ENCODE measurements at regions not wholly inside any gene's neighbourhood (a gene's known extent, or its start where the extent isn't known, plus 50 kb on each side); places are given as distances from the start of the nearest gene placed in this dataset.
"Not testable (repeated sequence)": the region's sequence is repeated elsewhere in the genome, so short reads cannot be mapped to it uniquely, and the experiment has no call there.

DNA sequence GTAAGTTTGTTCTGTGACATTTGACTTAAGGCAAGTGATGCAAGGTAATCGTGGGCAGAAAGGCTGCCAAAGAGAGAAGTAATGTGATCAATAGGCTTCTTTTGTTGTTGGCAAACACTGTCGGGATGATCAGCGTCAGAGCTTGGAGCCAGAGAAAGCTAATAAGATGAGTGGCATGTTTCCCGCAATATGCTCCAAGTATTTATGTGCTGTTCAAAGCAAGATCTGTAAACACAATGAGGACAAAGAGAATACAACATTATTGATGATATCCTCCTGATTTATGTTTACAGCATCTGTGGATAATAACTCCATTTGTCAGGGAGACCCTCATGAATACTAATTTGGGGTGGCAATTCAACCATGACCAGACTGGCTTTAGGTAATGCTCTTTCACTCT, 603.3 kb downstream of the TDRD15 start:
- ATAC-seq: no peak

DNA sequence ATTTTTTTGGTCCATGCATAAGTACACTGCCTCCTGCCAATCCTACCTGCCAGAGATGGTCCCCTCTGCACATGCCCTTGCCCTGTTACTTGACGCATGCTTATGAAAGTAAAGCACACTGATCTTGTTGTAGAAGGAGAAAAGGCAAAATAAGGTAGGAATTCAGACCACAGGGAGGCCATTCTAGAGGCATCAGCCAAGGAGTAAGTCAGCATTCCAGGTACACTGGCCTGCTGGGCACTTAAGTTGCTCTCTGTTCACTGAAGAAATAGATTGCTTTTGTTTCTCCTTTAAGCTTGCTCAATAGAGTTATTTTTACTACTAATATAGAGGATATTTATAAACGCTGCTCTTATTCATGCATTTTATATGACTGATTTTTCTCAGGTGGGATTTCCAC, 604.4 kb downstream of the TDRD15 start:
- no peak for ATAC-seq

DNA sequence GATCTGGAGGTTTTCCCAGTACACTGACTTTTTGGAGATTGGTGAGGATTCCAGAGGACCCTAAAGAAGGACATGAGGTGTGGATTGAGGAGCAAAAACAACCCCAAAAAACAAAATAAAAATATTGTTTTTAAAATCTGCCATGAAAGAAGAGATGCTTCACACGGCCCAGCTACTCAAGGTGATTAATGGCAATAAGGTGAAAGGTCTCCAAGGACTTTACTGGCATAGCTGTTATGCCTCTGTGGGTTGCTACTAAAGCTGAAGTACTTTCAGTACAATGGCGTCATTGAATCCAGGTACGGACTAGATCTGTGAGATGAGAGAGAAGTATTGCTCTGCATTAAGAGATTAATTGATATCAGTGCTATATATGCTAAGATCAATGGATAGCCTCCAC, 606.4 kb downstream of the TDRD15 start:
- no peak for ATAC-seq

DNA sequence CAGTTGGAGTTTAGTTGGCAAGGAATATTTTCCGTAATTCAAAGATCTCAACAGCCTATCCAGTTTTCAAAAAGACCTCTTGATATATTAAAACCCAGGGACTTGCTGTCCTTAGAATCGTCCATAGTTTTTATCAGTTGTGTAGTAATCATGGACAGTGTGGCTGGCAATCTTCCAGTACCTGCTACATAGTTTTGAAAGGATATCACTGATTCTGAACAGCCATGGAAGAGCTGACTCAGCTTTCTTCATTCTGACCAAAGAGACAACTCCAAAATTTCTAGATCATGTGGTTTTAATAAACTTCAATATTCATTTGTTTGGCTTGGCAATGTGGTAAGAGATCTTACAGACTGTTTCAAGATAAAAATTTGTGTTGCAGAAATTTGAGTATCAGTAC, 616.7 kb downstream of the TDRD15 start:
- no peak for ATAC-seq

DNA sequence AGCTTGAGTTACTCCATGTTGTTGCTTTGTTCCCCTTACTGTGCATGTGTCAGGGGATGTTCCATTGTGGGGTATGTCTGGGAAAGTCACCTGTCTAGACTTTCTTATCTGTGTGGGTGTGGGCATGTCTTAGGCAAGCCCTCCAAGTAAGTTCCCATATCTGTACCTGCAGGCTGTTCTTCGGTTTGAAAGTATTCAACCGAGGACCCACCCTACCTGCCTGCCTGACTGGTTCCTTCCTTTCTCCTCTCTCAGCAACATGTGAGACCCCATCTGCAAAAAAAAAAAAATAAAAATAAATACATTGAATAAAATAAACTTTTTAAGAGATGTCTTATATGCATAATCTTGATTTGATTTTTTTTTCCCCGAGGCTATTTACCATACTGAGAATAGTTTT, 622.7 kb downstream of the TDRD15 start:
- ATAC-seq: no peak

DNA sequence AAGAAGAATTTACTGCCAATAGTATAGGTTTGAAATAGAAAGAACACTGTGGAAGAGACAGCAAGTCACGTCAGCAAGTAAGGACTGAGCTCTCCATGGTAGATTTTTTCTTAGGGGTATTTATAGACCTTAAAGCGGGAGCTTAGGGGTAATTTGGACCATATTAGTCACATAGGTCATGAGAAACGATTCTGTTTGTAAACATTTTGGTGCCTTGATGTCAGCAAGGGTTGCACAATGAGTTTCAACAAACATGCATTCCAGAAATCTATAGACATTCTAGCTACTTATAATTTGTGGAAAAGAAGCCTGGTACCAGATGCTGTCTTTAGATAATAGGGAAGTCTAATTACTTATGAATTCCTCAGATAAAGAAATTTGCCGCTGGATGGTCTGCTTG, 624.7 kb downstream of the TDRD15 start:
- ATAC-seq: no peak

DNA sequence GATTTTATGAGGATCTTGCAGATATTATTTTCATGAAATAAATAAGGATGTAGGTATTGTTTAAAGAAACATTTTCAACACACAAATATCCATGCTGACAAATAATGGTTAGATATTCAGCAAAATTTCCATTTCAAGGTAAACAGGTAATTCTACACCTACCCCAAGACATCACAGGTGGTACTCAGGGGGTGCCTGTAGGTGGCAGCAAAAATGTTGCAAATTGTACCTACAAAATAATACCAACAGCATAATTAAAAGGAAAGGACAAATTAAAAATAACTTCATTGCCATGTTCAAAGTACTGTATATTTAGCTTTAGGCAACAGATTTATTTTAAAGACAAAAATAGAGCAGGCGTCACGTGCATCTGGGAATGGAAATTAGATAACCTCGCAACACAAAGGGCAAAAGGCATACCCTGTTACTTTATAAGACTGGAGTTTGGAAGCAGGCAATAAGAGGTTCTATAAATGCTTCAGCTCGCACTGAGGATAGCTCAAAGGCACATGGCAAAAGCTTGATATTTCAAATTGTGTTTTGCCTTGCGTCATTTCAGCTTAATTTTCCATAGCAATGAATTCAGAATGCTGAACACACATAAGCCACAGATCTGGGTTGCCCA, 630.5 kb downstream of the TDRD15 start:
- no peak for ATAC-seq

DNA sequence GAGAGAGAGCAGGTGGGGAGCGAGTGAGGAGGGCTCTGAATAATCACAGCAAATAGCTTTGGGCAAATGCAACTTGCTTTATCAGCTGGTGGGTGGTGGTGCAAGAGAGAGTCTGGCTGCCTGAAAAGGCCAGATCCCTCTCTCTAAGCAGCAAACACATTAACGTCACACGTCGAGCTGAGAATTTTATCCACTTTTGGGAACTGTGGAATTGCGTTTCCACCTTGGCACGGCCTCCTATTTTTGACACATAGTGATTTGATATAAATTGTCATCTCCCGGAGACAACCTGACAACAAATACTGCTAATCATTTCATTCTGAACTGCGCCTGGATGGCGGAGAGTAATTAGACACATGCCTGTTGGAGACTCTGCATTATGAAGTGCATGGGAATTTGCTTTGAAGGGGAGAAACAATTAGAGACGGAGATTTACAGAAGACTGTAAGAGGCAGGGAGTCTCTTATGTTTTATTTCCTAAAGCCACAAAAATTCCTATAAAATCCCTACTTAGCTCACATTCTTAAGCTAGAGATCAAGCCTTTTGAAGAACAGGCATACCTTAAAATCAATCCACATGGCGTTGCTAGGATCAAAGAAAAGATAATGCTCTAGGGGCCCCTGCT, 634.1 kb downstream of the TDRD15 start:
- ATAC-seq: no peak

DNA sequence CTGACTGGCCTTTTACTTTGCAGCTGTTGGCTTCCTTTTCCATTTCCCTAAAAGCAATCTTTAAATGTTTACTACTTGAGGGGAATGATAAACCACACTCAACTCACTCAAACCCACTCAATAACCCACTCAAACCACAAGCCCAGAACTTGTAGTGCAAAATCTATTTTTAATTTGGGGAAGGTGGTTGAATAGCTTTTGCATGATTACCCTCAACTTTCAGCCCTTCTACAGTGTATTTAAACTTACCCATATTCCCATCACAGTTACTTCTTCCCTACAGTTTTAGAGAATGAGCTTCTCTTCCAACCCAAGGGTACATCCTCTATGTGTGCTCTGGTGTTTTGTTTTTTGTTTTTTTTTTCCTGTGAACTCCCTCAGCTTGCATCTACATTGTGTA, 636.1 kb downstream of the TDRD15 start:
- ATAC-seq: no peak

DNA sequence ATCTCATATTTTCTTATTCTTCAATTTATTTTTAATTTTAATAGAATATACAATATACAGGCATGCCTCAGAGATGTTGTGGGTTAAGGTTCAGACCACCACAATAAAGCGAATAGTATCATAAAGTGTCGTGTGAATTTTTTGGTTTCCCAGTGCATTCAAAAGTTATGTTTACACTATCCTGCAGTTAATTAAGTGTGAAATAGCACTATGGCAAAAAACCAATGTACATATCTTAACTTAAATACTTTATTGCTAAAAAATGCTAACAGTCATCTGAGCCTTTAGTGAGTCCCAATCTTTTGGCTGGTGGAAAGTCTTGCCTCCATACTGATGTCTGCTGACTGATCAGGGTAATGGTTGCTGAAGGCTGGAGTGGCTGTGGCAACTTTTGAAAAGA, 637.6 kb downstream of the TDRD15 start:
- ATAC-seq: no peak

DNA sequence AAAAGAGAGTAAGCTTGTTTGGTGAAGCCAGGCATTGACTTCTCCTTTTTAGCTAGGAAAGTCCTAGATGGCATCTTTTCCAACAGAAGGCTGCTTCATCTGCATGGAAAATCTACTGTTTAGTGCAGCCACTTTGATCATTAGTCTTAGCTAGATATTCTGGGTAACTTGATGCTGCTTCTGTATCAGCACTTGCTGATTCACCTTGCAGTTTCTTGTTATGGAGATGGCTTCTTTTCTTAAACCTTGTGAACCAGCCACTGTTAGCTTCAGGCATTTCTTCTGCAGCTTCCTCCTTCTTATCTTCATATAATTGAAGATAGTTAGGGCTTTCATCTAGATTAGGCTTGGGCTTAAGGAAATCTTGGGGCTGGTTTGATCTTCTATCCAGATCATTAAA, 639.7 kb downstream of the TDRD15 start:
- no peak for ATAC-seq

DNA sequence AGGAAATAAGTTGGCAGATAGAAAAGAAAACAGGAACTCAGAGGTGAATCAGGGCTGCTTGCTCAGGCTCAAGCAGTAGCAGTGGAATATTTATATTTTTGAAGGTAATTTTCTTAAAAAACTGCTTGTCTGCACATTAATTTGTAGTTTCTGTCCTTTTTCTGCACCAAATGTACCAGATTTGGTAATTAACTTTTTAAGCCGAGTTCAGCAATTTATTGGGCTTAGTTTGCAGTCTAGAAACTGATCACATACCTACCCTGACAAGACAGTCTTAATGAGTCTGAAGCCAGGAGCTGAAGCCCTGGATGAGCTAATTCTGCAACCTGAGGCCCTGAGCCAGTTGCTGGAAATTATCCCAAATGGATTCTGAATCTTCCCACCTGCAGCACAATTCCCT, 647.0 kb downstream of the TDRD15 start:
- no peak for ATAC-seq

DNA sequence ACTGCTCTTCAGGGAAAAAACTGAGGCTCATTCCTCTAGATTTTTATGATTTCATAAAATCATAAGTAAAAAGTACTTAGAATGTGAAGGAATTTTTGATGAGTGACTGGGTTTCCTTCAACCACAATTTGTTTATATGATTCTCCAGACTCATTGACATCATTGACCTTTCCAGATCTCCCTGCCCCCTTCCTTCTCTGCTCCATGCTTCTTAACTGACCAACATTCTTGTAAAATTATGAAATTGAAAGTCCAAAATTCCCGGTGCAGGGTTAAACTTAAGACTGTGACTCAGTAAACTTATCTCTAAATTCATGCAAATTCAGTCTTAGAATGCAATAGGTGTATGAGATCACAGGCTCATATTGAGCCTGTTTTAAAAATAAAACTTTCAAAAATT, 648.9 kb downstream of the TDRD15 start:
- no peak for ATAC-seq

DNA sequence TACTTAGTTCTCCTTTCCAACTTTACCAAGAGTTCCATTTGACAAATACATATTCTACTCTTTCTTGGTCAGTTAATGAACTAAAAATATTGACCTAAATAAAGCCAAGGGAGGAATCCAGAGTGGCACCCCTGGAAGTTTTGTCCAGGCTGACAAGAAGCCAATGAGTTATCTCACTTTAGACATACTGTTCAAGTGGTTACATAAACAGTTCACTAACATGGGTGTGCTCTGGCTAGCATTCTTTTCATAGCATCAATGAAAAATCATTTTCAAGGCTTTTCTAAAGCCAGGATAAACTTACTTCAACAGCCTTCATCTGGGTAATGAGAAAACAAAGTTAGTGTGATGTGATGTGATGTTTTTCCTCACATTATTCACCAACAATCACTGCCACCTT, 649.4 kb downstream of the TDRD15 start:
- ATAC-seq: no peak

DNA sequence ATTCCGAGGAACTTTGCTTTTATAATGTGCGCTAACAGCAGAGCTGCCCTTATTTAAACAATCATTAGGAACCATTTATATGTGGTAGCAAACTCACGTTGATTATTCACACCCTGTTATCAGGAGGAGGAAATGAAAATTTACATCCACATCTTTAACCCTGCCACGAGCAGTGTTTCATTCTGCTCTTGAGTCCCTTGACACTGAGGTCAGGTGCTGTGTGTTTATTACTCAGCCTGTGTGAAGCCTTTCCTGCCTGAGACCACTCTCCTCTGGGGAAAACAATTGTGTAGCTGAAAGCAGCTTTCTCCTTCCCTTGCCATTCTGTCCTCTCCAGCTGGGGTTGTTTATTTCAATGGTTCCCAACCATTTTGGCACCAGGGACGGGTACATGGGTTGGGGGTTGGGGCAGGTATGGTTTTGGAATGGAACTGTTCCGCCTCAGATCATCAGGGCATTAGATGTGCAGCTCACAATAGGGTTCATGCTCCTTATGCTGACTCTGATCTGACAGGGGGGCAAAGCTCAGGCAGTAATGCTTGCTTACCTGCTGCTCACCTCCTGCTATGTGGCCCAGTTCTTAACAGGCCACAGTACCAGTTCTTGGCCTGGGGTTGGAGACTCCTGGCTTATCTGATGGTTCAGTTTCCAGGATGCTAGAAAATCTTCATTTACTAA, 651.1 kb downstream of the TDRD15 start:
- no peak for ATAC-seq

DNA sequence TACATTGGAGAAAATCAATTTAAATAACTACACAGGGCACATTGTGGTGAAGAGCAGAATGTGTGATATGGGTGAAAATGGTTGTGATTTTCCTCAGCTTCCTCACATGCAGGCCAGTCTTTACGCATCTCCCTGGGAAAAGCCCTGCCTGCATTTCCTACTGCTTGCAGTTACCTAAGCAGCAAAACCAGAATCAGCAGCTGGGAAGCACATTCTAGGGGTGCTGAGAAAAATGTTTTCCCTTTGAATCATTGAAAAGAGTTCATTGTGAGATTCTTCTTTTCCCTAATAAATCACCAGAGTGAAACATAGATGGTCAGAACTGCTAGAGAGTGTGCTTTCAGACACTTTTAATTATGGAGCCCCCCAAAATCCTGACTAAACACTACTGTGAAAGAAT, 656.0 kb downstream of the TDRD15 start:
- ATAC-seq: no peak

DNA sequence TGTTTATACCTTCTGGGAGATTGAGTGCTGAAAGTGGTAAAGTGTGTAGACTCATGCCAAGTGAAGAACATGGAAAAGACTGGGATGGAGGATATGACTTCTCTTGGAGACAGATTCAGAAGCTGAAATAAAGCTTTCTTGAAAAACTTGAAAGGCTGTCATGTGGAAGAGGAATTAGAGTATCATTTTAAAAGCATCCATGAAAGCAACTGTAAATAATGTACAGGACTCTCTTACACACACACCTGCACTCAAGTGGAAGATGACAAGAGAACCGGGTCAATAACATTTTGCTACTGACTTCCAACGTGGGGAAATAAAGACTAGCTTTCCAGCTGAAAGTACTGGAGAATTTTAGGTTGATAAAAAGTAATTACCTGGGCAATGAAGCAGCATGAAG, 658.2 kb downstream of the TDRD15 start:
- no peak for ATAC-seq

DNA sequence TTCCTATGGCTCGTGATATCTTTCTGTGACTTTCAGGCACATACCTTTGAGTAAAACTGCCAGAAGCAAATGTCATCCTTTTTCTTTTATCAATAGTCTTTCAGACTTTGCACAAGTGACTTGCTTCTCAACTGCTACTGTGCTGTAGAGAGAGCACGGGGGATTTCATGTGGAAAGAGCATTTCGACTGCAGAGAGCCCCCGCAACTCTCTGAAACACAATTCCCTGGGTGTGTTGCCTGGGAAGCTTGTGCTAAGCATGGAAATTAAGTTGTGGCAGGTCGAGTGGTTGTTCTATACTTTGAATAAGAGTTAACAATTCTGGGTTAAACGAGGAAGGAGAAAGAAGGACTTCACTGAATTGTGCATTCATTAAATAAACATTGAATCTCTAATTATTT, 659.1 kb downstream of the TDRD15 start:
- no peak for ATAC-seq

DNA sequence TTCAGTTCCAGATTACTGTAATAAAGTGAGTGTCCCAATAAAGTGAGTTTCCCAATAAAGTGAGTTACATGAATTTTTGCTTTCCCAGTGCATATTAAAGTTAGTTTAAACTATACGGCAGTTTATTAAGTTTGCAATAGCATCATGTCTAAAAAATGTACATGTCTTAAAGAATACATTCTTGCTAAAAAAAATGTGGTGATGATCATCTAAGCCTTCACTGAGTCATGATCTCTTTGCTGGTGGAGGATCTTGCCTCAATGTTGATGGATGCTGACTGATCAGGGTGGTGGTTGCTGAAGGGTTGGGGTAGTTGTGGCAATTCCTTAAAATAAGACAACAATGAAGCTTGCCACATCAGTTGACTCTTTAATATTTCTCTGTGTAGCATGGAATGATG, 664.2 kb downstream of the TDRD15 start:
- ATAC-seq: no peak

DNA sequence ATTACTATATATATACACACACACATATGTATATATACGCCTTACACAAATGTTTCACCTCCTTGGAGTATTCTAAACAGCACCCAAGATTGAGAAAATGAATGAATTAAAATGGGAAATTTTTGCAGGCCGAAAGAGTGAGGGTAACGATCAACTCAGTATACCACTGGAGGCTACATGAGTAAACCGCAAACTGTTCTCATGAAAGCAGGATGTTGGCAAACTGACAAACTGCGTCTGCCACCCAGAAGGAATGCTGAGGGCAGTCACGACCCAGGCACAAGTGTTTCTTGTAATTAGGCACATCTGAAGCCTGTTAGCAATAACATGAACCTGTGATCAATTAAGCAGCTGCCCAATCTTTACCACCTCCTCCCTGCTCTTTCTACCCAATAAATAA, 666.5 kb downstream of the TDRD15 start:
- not testable (repeated sequence) for ATAC-seq

DNA sequence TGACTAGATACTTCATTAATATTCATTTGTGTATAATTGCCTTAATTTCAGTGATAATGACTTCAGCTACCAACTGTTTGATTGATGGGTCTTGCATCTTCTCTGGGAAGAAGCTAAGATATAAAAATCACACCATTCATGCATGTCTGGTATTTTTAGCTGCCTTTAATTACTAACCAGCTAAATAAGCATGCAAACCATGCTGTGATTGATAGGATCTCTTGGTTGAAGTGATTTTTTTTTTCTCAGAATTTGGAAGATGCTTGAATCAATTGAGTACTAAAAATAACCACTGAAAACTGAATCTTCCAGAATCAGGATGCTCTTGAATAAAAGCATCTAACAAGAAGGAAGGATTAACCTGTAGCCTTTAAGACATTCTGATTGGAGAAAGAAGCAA, 668.8 kb downstream of the TDRD15 start:
- ATAC-seq: no peak

DNA sequence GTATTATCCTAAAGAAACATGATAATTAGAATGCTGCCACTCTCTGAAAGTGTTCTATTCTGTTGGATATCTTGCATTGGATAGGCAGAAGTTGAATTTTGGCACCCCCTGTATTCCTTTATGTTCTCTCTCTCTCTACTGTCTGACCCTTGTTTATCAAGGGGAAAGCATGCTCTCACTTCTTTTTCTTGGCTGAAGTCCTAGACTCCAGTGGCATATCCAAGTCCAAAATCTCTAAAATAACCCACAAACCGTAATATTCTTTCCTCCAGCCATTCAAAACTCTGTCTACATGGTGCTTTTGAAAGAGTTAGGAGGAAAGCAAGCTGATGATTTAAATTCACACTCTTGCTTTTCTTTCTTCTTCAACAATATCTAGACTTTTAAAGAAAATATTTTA, 669.7 kb downstream of the TDRD15 start:
- no peak for ATAC-seq

DNA sequence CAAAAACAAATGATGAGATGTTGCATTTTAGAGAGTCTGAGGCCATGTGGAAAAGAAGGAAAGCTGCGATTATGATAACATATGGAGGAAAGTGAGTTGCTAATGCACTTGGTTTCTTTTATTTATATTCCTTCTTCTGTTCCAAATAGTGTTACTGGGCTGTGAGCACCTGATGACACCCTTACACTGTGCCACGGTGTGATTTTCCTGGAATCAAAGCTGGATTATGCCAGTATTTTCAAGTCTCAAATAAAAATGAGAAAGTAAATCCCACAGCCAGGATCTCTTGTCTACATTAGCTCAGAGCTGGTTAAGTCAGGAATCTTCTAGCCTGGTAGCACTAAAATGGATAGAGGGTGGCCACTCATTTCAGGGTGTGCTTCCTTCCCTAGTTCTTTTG, 670.8 kb downstream of the TDRD15 start:
- no peak for ATAC-seq

DNA sequence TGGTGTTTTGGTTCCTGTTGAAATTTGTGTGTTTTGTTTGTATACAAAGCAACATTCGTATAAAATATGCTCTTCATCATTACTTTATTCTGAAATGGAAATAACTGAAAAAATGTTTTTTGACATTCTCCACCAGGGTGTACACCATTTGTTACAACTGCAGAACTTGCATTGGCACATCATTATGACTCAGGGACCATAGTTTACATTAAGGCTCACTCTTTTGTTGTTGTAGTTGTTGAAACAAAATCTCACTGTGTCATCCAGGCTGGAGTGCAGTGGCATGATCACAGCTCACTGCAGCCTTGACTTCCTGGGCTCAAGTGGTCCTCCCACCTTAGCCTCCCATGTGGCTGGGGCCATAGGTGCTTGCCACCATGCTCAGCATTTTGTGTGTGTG, 676.6 kb downstream of the TDRD15 start:
- ATAC-seq: no peak

DNA sequence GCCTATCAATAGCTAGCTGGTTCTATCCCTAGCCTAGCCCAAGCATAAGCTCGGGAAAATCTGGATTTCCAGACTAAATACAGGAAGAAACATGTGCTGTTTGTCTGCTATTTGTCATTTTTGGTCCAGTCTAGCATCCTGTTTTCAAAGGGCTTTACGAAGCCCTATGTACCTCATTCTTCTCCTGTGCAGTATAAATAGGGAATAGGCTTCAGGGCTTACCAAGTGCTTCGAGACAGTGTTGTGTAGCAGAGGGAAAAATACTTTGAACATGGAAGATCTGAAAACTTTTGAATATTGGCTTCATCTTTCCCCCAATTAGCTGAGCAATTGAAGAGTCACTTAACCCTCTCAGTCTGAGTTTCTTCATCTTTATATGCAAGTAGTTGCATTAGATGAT, 679.8 kb downstream of the TDRD15 start:
- ATAC-seq: no peak

All from esophagus mucosa (tissue), 1 donor.